Panc1 (cell line): ENCODE measurements at regions not wholly inside any gene's neighbourhood (a gene's known extent, or its start where the extent isn't known, plus 50 kb on each side); places are given as distances from the start of the nearest gene placed in this dataset.
"Not testable (repeated sequence)": the region's sequence is repeated elsewhere in the genome, so short reads cannot be mapped to it uniquely, and the experiment has no call there.

ENCODE experiments used
- POLR2AphosphoS5 ChIP-seq: IDR thresholded peaks from 2 replicates; pipeline ENCODE4 v1.6.1; 2012; ENCODE audit warnings: mild to moderate bottlenecking, low read depth, low read length, moderate library complexity
- REST ChIP-seq, 2 experiments: IDR thresholded peaks; 2 replicates each; pipeline ENCODE4 v1.6.1; 2011 to 2012; ENCODE audit warnings: low read depth in 2 of 2, control low read depth in 1 of 2, low read length in 1 of 2, mild to moderate bottlenecking in 1 of 2, moderate library complexity in 1 of 2; ENCODE audit not compliant: insufficient read depth in 1 of 2
- TF ChIP-seq, protein P1 (sequence below): fragments of 450-650 bp; IDR thresholded peaks from 2 replicates; pipeline ENCODE4 v1.5.1; 2017; ENCODE audit warnings: mild to moderate bottlenecking

GRCh38 chr4:114447963-114448516 is 150.6 kb upstream of the UGT8 start:
- TF ChIP-seq, protein P1, sequence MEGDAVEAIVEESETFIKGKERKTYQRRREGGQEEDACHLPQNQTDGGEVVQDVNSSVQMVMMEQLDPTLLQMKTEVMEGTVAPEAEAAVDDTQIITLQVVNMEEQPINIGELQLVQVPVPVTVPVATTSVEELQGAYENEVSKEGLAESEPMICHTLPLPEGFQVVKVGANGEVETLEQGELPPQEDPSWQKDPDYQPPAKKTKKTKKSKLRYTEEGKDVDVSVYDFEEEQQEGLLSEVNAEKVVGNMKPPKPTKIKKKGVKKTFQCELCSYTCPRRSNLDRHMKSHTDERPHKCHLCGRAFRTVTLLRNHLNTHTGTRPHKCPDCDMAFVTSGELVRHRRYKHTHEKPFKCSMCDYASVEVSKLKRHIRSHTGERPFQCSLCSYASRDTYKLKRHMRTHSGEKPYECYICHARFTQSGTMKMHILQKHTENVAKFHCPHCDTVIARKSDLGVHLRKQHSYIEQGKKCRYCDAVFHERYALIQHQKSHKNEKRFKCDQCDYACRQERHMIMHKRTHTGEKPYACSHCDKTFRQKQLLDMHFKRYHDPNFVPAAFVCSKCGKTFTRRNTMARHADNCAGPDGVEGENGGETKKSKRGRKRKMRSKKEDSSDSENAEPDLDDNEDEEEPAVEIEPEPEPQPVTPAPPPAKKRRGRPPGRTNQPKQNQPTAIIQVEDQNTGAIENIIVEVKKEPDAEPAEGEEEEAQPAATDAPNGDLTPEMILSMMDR: not testable (repeated sequence)
- TF ChIP-seq POLR2AphosphoS5; REST (IDR thresholded peaks at IDR 0.05; ENCODE audit: insufficient read depth in 1 of 2, low read depth in 2 of 2, low read length in 1 of 2): not testable (repeated sequence)
